ENCODE measurements at regions not wholly inside any gene's neighbourhood (a gene's known extent, or its start where the extent isn't known, plus 50 kb on each side); places are given as distances from the start of the nearest gene placed in this dataset.

GRCh38 chr1:222358100-222358499 lies 189.8 kb downstream of the HHIPL2 start:
- DNase-seq = no peak

- no peak for DNase-seq
Measured at GRCh38 chr1:222357252-222357651, 190.7 kb downstream of the HHIPL2 start.

- DNase-seq = no peak
Measured at GRCh38 chr1:222347627-222348026, 200.3 kb downstream of the HHIPL2 start.

DNA sequence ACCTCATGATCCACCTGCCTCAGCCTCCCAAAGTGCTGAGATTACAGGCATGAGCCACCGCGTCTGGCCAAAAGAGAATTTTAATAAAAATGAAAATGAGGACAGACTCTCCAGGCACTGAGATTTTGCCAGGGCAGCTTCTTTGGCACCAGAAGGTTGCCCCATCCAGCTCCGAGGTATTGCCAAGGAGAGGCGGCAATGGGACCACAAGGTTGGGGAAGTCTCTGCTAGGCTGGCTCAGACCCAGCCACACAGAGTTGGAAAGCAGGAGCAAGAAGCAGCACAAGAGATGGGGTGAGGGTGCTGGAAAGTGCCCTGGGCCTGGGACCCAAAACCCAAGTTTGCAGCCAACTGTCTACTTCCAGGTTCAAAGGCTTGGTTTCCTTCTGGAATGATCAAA lies 200.9 kb downstream of the HHIPL2 start:
- DNase-seq = no peak

GRCh38 chr1:222339376-222339947 lies 208.4 kb downstream of the HHIPL2 start:
- DNase-seq = no peak

- DNase-seq = no peak
Measured at GRCh38 chr1:222335586-222335985, 212.3 kb downstream of the HHIPL2 start.

- no peak for DNase-seq
Measured at GRCh38 chr1:222334026-222334680, 213.8 kb downstream of the HHIPL2 start.

GRCh38 chr1:222331765-222332164 lies 216.1 kb downstream of the HHIPL2 start:
- no peak for DNase-seq

- no peak for DNase-seq
Measured at GRCh38 chr1:222331340-222331739, 216.6 kb downstream of the HHIPL2 start.

DNA sequence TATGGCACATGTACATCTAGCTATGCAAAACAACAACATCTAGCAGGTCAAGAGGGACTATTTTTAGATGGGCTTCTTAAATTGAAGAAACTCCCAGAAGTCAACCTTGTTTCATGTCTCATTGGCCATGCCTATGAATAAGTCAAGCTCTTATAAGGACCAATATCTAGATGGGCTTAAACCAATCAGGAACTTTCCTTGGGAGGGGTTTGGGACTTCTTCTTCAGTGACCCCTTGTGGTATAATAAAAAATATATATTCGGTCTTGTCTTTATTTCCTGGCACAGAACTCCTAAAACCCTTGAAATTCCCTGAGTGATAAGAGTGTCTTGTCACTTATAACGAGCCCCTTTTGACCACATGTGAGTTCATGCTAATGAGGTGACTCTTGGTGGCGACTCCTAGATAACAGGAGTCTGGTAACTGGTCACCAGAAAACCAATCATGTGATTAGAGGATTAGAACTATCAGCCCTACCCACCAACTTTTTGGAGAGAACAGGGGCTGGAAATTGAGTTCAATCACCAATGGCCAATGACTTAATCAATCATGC lies 218.3 kb downstream of the HHIPL2 start:
- DNase-seq = no peak

DNA sequence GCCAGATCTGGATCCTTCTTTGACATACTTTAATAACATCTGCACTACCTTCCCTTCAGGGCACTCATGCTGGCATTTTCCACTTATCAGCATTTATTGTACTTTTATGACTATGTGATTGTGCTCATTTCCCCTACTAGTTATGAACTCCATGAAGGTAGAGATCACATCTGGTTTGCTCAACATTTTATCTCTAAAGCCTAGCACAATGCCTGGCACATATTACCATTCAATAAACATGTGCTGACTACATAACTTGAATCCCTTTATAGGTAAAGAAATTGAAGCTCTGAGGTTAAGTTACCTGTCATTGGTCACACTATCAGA lies 221.2 kb downstream of the HHIPL2 start:
- DNase-seq = no peak

- DNase-seq = no peak
Measured at GRCh38 chr1:222326006-222326709, 221.7 kb downstream of the HHIPL2 start.

GRCh38 chr1:222325506-222325905 lies 222.4 kb downstream of the HHIPL2 start:
- DNase-seq = no peak

DNA sequence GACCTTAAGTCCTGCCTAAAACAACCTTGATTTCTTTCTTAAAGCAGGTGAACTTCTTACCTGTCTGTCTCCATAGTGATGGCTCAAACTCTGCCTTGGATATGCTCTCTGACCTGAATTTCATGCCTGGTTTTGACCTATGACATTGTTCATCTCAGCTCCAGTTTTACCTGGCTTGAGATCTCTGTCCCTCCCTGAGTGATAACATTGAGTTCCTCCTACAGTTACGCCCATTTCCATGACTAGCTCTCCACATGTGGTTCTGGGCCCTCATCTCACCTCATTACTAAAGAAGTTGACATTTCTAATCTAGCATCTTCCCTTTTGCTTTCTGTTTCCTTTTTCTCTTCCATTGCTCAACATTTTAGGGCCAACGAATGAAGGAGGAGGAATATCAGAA lies 233.1 kb downstream of the HHIPL2 start:
- no peak for DNase-seq

- no peak for DNase-seq
Measured at GRCh38 chr1:222310836-222311235, 237.1 kb downstream of the HHIPL2 start.

- no peak for DNase-seq
Measured at GRCh38 chr1:222307621-222308020, 240.3 kb downstream of the HHIPL2 start.

GRCh38 chr1:222306512-222306911 lies 241.4 kb downstream of the HHIPL2 start:
- no peak for DNase-seq

- DNase-seq = no peak
Measured at GRCh38 chr1:222306011-222306410, 241.9 kb downstream of the HHIPL2 start.

DNA sequence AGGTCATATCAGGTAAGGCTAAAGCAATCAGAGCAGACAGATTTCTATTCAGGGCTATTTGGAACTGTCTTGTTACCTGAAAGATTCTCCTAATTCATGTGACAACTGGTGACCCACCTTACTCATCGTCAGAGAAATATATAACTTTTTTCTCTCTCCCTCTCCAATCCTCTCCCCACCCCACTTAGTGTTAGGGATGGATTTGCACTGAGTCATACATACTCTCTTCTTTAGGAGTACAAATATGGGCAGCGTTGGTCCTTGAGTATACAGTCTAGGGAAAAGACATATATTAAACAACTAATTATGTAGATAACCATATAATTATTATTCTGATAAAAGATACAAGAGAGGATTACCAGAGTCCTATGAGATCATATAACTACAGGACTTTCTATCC lies 246.3 kb downstream of the HHIPL2 start:
- DNase-seq = no peak

DNA sequence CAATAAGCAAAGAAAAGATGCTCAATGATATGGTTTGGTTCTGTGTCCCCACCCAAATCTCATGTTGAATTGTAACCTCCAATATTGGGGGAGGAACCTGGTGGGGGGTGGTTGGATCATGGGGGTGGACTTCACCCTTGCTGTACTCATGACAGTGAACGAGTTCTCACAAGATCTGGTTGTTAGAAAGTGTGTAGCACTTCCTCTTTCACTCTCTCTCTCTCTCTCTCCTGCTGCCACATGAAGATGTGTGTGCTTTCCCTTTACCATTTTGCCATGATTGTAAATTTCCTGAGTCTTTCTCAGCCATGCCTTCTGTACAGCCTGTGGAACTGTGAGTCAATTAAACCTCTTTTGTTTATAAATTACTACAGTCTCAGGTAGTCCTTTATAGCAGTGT lies 248.4 kb downstream of the HHIPL2 start:
- DNase-seq = no peak

GRCh38 chr1:222290866-222291265 lies 257.0 kb downstream of the HHIPL2 start:
- DNase-seq = no peak

- no peak for DNase-seq
Measured at GRCh38 chr1:222288053-222288452, 259.9 kb downstream of the HHIPL2 start.

DNA sequence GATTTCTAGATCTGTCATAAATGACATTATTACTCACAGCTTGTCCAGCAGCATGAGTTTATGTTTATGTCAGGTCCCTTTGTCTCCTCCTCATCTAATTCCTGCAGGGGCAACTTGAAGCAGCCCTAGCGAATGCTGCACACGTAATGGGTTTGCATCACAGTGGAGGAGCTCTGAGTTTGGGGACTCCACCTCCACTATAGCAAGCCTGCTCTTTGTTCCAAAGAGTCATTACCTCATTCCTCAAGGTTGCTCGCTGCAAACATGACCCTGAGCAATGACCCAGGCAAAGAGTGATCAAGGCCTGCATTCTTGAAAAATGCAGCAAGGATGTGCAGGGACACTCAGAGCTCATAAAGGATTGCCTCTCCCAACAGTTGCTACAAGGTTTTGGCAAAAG lies 261.9 kb downstream of the HHIPL2 start:
- DNase-seq = no peak

- DNase-seq = no peak
Measured at GRCh38 chr1:222285526-222285925, 262.4 kb downstream of the HHIPL2 start.
